Uterus (tissue), 3 donors: ENCODE measurements at regions not wholly inside any gene's neighbourhood (a gene's known extent, or its start where the extent isn't known, plus 50 kb on each side); places are given as distances from the start of the nearest gene placed in this dataset.

ENCODE experiments used
- DNase-seq, 2 donors: peaks; one replicate each; pipeline ENCODE4 v3.0.0-alpha.2; 2019 to 2020
- H3K27ac ChIP-seq, 2 donors: fragments of 200-600 bp; sonication (generic); 1 replicate in 1 of 2; 2 replicates in 1 of 2; pipeline ENCODE4 v1.5.1; 2016 to 2018
- H3K27me3 ChIP-seq, 2 donors: fragments of 200-600 bp; sonication (generic); one replicate each; pipeline ENCODE4 v1.5.1; 2018 to 2019; ENCODE audit warnings: control low read depth in 1 of 2
- H3K36me3 ChIP-seq, 2 donors: fragments of 200-600 bp; sonication (generic); one replicate each; pipeline ENCODE4 v1.5.1; 2019; ENCODE audit warnings: control low read depth in 1 of 2
- H3K4me1 ChIP-seq, 2 donors: fragments of 200-600 bp; sonication (generic); one replicate each; pipeline ENCODE4 v1.5.1; 2018 to 2019; ENCODE audit warnings: control low read depth in 1 of 2
- H3K4me3 ChIP-seq, 2 donors: fragments of 200-600 bp; sonication (generic); 1 replicate in 1 of 2; 2 replicates in 1 of 2; pipeline ENCODE4 v1.5.1; 2018 to 2019; ENCODE audit warnings: mild to moderate bottlenecking in 1 of 2
- H3K9me3 ChIP-seq, 2 donors: fragments of 200-600 bp; sonication (generic); one replicate each; pipeline ENCODE4 v1.5.1; 2019; ENCODE audit warnings: control low read depth in 1 of 2
- POLR2A ChIP-seq, 2 donors: fragments of 450-650 bp; IDR thresholded peaks; one replicate each; pipeline ENCODE4 v1.6.1; 2016; ENCODE audit warnings: antibody characterized with exemption in 2 of 2, mild to moderate bottlenecking in 1 of 2, moderate library complexity in 1 of 2
- intact Hi-C: fragments of 100-400 bp; cut with DNase I; formaldehyde crosslinking; loops from one replicate; pipeline ENCODE4 v1.15.1; 2023; ENCODE audit warnings: low total_unique reads
- TF ChIP-seq, protein P1 (sequence below), 4 experiments: fragments of 200-600 bp in 2 of 4; fragments of 450-650 bp in 2 of 4; sonication (generic) in 2 of 4; IDR thresholded peaks; one replicate each; pipeline ENCODE4 v1.5.1; 2016 to 2019; ENCODE audit warnings: antibody characterized with exemption in 4 of 4, mild to moderate bottlenecking in 2 of 4, moderate library complexity in 1 of 4
- donor health status: DM: yes; HTN: yes; CAD: no.

DNA sequence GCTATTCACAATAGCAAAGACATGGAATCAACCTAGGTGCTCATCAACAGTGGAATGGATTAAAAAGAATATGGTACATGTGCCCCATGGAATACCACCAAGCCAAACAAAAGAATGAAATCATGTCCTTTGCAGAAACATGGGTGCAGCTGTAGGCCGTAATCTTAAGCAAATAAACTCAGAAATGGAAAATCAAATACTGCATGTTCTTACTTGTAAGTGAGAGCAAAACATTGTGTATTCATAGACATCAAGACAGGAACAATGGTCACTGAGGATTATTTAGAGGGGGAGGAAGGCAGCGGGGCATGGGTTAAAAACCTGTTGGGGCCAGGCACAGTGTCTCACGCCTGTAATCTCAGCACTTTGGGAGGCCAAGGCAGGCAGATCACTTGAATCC is 304.7 kb upstream of the ROBO2 start:
- intact Hi-C loops, result no loop called here
- Histone ChIP-seq H3K27me3 (no peaks in the 10 kb centered on the region), H3K27ac (no peak overlapping the region), H3K4me3 (no peak overlapping the region), H3K4me1 (no peaks in the 10 kb centered on the region), H3K36me3 (no peaks in the 10 kb centered on the region), H3K9me3 (no peaks in the 10 kb centered on the region)
- TF ChIP-seq, protein P1, sequence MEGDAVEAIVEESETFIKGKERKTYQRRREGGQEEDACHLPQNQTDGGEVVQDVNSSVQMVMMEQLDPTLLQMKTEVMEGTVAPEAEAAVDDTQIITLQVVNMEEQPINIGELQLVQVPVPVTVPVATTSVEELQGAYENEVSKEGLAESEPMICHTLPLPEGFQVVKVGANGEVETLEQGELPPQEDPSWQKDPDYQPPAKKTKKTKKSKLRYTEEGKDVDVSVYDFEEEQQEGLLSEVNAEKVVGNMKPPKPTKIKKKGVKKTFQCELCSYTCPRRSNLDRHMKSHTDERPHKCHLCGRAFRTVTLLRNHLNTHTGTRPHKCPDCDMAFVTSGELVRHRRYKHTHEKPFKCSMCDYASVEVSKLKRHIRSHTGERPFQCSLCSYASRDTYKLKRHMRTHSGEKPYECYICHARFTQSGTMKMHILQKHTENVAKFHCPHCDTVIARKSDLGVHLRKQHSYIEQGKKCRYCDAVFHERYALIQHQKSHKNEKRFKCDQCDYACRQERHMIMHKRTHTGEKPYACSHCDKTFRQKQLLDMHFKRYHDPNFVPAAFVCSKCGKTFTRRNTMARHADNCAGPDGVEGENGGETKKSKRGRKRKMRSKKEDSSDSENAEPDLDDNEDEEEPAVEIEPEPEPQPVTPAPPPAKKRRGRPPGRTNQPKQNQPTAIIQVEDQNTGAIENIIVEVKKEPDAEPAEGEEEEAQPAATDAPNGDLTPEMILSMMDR (IDR thresholded peaks at IDR 0.05), result no peak
- no peak for TF ChIP-seq POLR2A (IDR thresholded peaks at IDR 0.05)
- DNase-seq, result no peak

DNA sequence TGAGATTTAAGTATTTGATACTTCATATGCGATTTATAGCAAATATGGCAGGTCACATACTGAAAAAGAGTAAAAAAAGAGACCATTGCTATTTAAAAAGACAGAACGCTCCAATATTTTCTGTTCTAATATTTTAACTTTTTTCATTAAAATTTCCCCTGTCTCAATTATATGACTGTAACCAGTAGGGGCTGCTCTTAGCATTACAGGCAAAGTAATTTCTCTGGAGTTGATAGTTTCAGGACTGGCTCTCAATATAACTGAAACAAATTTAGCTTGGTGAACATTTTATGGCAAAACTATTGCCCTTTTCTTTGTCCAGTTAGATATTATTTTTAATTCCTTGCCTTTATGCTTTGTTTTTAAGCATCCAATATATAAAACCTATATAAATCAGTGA is 286.3 kb upstream of the ROBO2 start:
- Histone ChIP-seq H3K9me3 (no peaks in the 10 kb centered on the region), H3K27ac (no peak overlapping the region), H3K36me3 (no peaks in the 10 kb centered on the region), H3K27me3 (no peaks in the 10 kb centered on the region), H3K4me3 (no peak overlapping the region), H3K4me1 (no peaks in the 10 kb centered on the region)
- TF ChIP-seq, protein P1 (IDR thresholded peaks at IDR 0.05), result no peak
- no peak for TF ChIP-seq POLR2A (IDR thresholded peaks at IDR 0.05)
- DNase-seq, result no peak
- intact Hi-C loops, result no loop called here

DNA sequence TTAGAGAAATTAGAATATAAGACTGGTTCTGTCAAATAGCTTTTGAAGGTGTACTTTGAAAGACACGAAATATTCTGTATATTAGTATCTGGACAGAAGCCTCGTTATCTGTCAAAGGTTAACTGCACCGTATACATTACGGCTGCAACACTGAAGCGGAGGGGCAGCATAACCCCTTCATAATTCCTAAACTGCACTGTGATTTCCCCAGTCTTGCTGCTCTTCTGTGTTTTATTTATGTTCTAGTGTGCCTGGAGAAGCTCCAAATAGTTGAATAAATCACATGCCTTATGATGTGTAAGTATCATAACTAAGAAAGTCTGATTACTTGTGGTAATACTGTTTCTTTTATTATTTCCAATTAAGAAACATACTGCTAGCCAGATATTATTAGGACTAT is 285.7 kb upstream of the ROBO2 start:
- no peak overlapping the region for H3K27ac ChIP-seq
- intact Hi-C loops, result no loop called here
- no peak for TF ChIP-seq POLR2A (IDR thresholded peaks at IDR 0.05)
- TF ChIP-seq, protein P1 (IDR thresholded peaks at IDR 0.05), result no peak
- no peaks in the 10 kb centered on the region for H3K9me3 ChIP-seq
- no peak for DNase-seq
- no peaks in the 10 kb centered on the region for H3K36me3 ChIP-seq
- H3K27me3 ChIP-seq, result no peaks in the 10 kb centered on the region
- no peak overlapping the region for H3K4me3 ChIP-seq
- H3K4me1 ChIP-seq, result no peaks in the 10 kb centered on the region

DNA sequence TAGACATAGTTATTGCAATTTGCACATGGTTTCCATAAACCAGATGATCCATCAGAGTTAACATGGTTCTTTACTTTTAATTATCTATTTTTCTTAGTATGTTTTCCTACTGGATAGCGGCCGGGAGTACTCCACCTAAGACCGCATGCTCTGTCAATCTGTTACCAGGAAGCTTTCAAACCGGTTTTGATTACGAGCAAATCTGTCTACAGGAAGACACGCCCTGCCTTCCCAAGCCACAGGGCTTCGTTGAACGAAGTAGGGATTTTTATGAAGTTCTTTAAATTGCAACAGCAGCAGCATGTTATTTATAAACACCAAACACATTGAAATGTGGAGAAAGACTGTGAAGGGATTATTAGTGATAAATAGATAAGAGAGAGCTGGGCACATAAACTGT is 283.3 kb upstream of the ROBO2 start:
- no peak overlapping the region for H3K4me3 ChIP-seq
- DNase-seq, result no peak
- no peak overlapping the region for H3K27ac ChIP-seq
- H3K4me1 ChIP-seq, result no peaks in the 10 kb centered on the region
- intact Hi-C loops, result no loop called here
- no peaks in the 10 kb centered on the region for H3K27me3 ChIP-seq
- H3K9me3 ChIP-seq, result no peaks in the 10 kb centered on the region
- H3K36me3 ChIP-seq, result no peaks in the 10 kb centered on the region
- TF ChIP-seq, protein P1 (IDR thresholded peaks at IDR 0.05), result no peak
- no peak for TF ChIP-seq POLR2A (IDR thresholded peaks at IDR 0.05)

DNA sequence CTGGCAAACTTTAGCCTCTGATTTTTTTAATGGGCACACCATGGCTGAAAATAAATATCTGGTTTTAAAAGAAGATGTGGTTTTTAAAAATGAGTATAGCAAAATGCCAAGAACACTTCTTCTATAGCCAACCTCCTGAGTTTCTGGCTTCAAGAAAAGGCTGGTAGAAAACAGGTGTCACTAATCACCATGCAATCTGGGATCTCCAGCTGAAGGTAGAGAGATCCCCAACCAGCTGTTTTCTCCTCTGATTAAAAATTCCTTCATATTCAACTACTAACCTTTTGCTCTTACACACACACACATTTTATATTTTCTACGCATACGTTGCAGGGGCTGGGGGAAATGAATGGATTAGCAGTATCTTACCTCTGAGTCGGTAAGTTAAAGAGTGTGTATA is 279.6 kb upstream of the ROBO2 start:
- Histone ChIP-seq H3K27ac (no peak overlapping the region), H3K4me3 (no peak overlapping the region), H3K36me3 (no peaks in the 10 kb centered on the region), H3K9me3 (no peaks in the 10 kb centered on the region), H3K27me3 (no peaks in the 10 kb centered on the region), H3K4me1 (no peaks in the 10 kb centered on the region)
- DNase-seq, result no peak
- intact Hi-C loops, result no loop called here
- TF ChIP-seq POLR2A (IDR thresholded peaks at IDR 0.05), result no peak
- TF ChIP-seq, protein P1 (IDR thresholded peaks at IDR 0.05), result no peak
